LNCAP (cell line): ENCODE measurements at regions not wholly inside any gene's neighbourhood (a gene's known extent, or its start where the extent isn't known, plus 50 kb on each side); places are given as distances from the start of the nearest gene placed in this dataset.

Experiments used
- TF ChIP-seq, protein P1 (sequence below): fragments of 450-650 bp; IDR thresholded peaks from 2 replicates; pipeline ENCODE4 v1.5.1; 2017; ENCODE audit warnings: mild to moderate bottlenecking

DNA sequence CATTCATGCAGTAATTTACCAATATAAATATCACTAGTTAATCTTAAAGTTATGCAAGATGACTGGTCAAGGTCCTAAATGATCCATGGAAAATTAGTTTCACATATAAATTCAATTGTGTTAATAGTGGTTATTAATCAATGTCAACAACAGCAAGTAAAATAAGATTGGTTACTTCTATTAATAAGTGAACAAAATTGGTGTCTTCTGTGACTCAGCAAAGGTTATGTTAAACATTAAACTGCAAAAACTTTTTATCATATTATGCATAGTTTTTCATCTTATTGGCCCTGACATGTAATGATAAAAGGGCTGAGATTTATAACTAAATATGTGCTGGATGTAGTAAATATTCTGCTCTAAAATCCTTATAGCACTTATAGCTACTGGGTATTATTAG lies 359.0 kb upstream of the UBE2E3 start:
- TF ChIP-seq, protein P1, sequence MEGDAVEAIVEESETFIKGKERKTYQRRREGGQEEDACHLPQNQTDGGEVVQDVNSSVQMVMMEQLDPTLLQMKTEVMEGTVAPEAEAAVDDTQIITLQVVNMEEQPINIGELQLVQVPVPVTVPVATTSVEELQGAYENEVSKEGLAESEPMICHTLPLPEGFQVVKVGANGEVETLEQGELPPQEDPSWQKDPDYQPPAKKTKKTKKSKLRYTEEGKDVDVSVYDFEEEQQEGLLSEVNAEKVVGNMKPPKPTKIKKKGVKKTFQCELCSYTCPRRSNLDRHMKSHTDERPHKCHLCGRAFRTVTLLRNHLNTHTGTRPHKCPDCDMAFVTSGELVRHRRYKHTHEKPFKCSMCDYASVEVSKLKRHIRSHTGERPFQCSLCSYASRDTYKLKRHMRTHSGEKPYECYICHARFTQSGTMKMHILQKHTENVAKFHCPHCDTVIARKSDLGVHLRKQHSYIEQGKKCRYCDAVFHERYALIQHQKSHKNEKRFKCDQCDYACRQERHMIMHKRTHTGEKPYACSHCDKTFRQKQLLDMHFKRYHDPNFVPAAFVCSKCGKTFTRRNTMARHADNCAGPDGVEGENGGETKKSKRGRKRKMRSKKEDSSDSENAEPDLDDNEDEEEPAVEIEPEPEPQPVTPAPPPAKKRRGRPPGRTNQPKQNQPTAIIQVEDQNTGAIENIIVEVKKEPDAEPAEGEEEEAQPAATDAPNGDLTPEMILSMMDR = no peak

DNA sequence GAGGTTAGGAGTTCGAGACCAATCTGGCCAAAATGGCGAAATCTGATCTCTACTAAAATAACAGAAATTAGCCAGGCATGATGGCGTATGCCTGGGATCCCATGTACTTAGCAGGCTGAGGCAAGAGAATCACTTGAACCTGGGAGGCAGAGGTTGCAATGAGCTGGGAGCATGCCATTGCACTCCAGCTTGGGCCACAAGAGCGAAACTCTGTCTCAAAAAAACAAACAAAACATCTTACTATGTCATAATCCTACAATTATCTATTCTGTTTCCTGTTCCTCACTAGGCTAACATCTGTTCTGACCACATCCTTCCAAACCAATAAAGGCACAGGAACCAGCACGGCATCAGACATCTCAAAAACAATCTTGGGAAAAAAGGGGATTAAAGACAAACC lies 361.8 kb upstream of the UBE2E3 start:
- TF ChIP-seq, protein P1 = no peak

DNA sequence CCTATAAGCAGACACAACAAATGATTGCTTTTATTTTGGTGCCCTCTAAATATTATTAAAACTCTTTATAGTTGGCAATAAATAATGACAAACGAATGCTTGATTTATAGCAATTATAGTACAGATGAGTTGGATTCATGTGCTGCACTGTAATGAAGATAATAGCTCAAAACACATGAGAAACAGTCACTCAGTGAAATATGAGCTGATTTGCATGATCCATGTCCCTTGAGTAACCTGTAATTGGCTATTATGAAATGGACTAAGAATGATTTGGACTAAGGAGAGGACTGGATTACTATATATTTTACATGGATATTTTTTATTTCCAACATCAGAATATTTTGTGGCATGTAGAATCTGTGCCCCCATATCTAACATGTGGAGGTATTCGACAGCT lies 365.6 kb upstream of the UBE2E3 start:
- TF ChIP-seq, protein P1 = no peak

DNA sequence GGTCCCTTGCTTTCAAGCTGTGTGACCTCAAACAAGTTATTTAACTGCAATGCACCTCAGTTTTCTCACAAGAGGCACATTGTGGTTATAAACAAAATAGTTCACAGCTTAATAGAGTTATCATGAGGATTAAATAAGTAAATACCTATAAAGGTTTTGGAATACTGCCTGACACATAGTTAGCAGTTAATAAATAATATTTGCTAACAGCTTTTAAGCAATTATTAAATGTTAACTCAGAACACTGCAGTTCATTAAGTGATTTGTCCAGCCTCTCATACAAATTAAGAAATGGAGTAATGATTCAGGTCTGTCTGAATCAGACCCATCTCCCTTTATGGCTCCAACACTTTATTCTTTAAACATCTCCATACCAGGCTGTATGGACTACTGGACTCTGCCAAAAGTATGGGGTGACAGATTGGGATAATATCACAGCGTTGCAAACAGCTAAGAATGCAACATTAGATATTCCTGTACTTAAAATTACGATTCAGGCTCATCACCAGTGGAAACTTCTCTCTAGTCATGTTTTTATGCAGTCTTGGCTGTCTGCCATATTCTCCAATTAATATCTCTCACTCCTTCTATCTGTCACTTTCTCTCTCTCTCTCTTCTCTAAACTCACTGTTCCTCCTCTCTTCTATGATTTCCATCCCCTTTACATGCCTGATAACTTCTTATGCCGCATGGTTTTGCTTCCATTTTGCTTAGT lies 370.6 kb upstream of the UBE2E3 start:
- TF ChIP-seq, protein P1 = no peak

DNA sequence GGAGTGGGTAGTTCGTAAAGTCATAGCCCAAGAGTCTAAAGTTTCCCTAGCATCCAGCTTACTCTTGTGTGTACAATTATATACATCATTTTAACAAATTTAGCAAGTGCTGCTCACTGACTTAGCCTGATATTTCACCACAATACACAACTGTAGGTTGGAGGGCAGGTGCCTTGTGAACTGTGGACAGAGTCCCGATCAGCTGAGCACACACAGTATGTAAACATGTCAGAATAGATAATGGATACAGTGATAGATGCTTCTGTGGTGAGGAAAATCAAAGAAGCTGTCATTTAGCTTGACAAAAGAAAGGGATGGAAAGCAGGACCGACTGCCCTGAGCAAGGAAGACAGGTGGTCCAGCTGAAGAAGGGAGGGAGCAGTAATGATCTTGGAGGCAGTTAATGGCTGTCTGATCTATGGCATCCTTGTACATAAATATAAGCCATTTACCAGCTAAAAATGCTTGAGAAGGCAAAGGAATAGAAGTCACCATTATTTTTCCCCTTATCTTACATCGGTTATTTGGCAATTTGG lies 372.8 kb upstream of the UBE2E3 start:
- TF ChIP-seq, protein P1 = no peak

DNA sequence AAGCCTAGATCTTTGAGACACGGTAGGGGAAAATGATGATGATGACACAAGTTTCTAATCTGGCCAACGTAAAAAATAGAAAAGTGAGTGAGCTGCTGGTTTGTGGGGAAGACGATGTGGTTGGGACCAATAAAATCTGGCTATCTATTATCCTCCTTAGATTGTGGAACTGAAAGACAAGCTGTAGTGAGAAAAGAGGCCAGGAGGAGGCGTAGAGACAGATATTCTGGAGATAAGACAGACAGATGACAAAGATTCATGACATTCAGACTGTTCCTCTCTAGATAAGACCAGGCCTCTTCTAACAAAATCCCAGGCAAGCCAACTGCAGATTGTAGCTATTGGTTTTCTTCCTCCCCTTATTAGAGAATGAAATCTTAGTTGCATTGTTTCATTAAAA lies 376.3 kb upstream of the UBE2E3 start:
- TF ChIP-seq, protein P1 = no peak

DNA sequence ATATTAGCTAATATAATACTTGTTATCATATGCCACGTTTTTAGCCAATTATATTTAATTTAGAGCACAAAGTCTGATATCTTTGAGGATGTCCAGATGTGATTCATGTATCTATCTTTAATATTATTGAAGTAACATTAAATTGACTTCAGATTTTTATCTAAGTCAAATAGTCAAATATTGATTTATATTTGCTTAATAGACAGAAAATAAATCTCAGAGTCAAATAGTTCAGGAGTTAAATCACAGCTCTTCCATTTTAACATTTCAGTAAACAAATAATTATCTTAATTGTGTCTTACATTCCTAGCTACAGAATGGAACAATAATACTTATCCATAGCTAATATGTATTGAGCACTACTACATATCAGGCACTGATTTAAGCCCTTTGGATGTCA lies 379.4 kb upstream of the UBE2E3 start:
- TF ChIP-seq, protein P1 = no peak

DNA sequence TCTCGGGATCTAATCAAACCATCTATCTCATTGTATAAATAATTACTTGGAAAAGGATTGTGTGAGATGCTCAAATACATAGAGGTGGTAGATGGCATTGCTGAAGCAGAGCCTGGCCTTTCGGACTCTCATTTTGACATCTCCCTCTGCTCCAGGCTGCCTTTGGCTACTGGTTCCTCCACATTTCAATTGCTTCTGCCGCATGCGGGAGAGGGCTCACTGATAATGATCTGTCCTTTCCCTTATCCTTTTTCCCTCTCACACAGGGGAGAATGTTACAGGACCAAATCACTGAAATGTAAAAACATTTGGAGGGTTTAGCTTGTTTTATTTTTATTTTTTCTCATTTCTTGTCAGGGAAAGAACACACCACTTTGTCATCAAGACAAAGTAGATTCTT lies 380.6 kb upstream of the UBE2E3 start:
- TF ChIP-seq, protein P1 = no peak
